Femur (tissue), 1 donor: ENCODE measurements at regions not wholly inside any gene's neighbourhood (a gene's known extent, or its start where the extent isn't known, plus 50 kb on each side); places are given as distances from the start of the nearest gene placed in this dataset.
A peak's percentile ranks its signal among the peaks of the same experiment; 100 is the strongest.

Experiments used
- DNase-seq: peaks from one replicate; pipeline ENCODE4 v3.0.0-alpha.2; 2017

GRCh38 chr5:159713254-159713653 lies 203.0 kb upstream of the ADRA1B start:
- DNase-seq: no peak

DNA sequence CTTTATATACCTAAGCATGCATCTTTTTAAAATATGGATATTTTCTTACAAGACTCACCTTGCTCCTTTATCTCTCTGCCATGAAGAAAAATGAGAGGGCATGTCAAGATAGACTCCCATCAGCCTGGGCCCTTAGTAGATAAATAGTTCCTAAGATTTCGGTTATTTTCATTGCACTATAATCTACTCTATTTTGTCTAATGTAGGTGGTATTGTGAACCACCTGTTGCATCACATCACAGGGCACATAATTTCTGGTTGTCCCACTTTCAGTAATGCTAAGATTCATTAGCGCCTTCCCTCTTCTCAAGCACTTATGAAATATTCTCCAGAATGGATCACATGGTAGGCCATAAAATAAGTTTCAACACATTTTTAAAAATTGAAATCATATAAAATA lies 202.5 kb upstream of the ADRA1B start:
- DNase-seq: no peak

DNA sequence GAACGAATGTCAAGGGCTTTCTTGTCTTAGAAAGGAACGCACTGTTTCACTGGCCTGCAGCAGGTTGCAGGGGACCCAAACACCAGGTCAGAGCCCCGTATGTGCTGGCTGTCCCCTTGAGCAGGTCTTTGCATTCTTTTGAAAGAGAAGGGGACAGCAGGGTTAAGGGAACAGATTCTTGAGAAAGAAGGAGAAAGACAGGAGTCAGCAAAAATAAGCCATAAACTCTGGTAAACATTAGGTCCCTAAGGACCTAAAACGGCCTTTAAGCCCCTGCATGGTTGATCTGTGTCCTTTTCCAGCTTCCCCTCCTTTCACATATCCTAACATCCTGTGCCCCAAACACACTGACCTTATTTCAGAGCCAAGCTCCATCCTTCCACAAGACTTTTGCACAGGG lies 190.8 kb upstream of the ADRA1B start:
- no peak for DNase-seq

GRCh38 chr5:159727167-159727566 lies 189.1 kb upstream of the ADRA1B start:
- no peak for DNase-seq

DNA sequence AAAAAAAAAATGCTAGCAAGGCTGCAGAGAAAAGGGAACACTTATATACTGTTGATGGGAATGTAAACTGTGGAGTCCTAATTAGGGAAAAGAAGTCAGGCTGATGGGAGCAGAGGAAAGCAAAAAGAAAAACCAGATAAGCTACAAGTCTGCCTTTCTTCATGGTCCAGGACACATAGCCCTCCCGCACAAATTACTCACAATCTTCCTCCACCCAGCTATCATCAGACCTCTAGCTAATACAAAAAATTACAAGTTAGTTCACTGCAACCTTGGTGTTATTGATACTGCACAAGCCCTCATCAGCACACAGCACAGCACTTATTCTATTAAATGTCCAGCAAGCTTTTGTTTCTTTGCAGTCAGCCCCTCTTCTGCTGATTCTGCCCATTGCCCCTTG lies 186.0 kb upstream of the ADRA1B start:
- no peak for DNase-seq

GRCh38 chr5:159732220-159732619 lies 184.1 kb upstream of the ADRA1B start:
- DNase-seq: peak; percentile 46

DNA sequence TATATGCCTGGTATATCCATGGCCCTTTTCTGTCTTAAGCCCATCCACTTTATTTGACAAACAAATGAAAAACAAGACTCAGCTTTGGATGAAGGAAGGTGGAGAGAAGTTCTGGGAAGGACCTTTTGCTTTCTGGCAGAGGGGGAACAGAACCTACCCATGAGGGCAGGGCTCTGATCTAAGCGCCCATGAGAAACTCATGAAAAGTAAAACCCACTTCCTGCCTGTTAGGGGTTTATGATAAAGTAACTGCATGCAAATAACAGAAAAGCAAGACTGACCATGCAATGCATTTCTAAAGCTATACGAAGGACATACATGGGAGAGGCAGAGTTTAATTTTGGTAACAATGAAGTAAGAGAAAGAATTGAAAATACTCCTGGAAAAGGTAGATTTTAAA lies 181.9 kb upstream of the ADRA1B start:
- DNase-seq: no peak

DNA sequence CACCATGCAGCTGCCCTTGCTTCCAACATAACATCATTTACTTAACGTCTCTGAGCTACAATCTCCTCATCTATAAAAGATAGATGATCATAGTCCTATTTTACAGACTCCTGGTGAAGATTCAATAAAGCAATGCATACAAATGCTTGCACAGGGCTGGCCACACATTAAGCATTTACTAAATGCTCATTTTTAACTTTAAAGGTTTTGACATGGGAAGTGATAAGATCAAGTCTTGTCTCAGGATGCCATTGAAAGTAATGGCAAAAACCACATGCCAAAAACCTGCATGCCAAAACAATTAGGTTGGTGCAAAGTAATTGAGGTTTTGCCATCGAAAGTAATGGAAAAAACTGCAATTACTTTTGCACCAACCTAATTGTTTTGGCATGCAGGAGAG lies 181.2 kb upstream of the ADRA1B start:
- no peak for DNase-seq

DNA sequence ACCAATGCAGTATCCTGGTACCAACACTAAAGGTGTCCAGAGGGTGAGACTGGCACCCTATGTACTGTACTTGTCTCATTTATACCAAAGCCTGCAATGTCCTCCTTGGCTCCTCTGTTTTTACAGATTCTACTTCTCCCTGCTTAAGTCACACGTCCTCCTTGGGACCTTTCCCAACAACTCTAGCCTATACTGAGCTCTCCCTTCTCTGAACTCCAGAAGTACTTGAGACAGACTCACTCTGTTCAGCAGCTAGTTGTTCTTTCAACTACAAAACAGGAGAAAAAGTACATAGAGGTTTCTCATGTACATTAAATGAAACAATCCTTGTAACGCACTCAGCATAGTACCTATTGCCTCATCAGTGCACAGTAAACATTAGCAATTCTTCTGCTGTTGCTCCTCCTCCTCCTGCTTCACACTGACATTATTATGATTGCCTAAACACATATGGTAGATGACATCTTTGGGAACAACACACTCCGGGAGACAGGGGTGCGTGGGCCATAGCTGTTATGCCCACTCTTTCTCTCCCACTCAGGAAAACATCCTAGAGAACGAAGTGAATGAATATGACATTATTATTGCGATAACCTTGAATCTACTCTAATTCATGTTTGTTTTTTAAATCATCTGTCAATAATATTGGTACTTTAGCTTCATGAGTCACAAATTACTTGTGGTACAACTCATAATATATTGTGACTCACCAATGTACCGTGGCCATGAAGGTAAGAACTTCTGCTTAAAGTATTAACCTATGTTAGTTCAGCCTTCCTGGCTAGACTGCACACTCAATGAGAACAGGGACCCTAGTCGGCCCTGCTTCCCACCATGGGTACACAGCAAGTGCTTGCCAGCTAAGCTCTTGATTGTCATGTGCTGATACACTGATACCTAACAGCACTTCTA lies 180.3 kb upstream of the ADRA1B start:
- no peak for DNase-seq

DNA sequence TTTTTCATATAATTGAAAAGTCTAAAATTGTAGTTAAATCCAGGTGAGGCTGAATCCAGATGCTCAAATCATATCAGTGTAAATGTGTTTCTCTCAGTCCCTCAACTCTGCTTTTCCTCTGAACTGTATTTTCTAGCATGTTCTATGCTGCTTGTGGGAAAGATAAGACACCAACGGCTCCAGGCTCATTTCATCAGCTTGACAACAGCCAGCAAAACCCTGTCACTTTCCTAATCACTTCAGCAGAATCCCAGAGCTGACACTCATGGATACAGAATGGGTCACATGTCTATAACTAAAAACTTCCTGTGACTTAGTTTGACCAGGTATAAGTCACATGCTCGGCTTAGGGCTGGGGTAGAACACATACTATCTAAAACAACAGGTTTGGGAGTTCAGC lies 179.4 kb upstream of the ADRA1B start:
- no peak for DNase-seq

- DNase-seq: no peak
These were observed 179.0 kb upstream of the ADRA1B start for GRCh38 chr5:159737263-159737662.

GRCh38 chr5:159741829-159742322 lies 174.4 kb upstream of the ADRA1B start:
- DNase-seq: no peak

- DNase-seq: no peak
These were observed 173.0 kb upstream of the ADRA1B start for GRCh38 chr5:159743234-159743633.

GRCh38 chr5:159746707-159747106 lies 169.6 kb upstream of the ADRA1B start:
- no peak for DNase-seq

GRCh38 chr5:159749146-159749545 lies 167.1 kb upstream of the ADRA1B start:
- no peak for DNase-seq

GRCh38 chr5:159750226-159750625 lies 166.1 kb upstream of the ADRA1B start:
- DNase-seq: no peak

DNA sequence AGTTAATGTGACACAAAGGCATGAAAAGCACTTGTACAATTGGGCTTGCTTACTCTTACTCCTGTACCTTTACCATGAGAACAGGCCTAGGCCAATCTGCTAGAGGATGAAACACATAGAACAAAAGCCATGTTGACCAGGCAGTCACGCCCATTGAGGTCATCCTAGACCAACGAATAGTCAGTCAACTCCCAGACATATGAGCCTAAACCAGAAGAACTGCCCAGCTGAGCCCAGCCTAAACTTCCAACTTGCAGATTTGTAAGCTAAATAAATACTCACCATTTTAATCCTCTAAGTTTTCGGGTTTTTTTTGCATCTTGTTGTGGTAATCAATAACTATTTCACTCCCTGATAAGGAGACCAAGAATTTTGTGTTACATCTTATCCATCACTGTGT lies 164.8 kb upstream of the ADRA1B start:
- DNase-seq: no peak

DNA sequence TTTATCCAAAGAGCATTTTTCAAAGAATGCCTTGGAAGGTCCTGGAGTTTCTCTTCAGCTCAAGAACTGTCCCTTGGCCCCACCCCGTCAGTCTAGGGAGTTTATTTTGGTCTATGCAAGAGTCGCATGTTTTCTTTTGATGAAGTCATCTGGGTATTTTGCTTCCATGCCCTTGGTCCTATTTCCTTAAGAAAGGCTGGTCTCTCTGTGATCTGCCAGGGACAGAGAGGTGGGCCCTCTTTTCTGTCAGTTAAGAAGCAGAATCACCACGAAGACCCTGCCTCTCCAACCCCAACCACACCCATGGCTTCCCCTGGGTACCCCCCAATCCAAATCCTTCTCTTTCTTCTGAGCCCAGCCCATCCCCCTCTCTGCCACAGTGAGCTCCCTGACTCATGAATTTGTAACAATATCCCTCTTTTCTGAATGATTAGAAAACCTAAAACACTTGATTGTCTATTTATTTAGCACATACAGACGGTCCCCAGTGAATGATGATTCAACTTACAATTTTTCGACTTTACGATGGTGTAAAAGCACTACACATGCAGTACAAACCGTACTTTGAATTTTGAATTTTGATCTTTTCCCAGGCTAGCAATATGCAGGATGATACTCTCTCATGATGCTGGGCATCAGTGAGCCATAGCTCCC lies 163.5 kb upstream of the ADRA1B start:
- DNase-seq: no peak

DNA sequence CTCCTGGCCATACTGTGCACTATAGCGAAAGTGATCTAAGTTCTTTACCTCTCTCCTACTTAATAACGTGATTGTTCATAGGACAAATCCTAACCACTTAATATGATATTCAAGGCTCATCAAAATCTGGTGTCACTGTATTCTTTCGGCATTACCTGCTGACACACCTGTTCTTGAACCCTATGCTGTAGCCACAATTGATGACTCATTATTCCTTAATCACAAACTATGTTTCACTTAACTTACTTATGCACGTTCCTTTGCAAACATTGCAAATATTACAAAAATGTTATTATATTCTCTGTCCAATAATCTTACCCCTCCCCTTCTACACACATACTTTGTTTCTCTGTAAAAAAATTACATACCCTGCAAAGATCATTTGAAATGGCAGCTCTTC lies 158.1 kb upstream of the ADRA1B start:
- DNase-seq: no peak

DNA sequence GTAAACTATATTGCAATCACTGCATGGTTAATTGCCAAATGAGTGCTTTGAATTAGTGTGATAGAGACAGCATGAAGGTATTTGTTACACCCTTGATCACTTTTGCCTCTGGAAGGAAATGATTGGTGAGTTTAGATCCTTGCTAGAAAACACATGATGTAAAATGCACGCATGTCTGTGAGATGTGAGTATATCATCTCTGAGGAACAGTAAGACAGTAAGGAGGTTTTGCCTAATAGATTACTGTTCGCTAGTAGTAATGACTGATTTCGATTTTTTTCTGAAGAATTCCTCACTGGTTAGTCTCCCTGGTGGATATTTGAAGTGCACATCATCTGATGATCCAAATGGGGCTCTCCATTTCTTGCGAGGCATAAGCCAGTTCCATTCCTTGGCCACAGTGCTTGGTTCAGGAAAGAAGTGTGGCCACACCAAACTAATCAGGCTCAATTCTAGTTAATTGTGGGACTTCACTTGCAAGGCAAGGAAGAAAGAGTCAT lies 156.4 kb upstream of the ADRA1B start:
- no peak for DNase-seq

DNA sequence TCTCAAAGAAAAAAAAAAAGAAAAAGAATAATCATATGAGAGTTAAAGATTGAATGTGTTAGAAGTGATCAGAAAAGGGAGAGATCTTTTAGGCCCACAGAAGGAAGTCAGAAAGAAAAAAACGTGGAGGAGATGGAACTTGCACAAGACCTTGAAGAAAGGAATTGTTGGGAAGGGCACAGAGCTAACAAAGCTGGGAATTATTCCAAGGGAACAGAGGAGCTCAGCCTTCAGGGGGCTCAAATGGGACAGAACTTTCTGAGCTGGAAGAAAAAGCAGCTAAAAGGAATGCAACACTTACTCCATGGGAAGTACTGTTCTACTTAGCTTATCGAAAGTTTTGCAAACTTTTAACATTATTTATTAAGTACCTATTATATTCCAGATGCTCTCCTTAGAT lies 153.4 kb upstream of the ADRA1B start:
- DNase-seq: no peak

DNA sequence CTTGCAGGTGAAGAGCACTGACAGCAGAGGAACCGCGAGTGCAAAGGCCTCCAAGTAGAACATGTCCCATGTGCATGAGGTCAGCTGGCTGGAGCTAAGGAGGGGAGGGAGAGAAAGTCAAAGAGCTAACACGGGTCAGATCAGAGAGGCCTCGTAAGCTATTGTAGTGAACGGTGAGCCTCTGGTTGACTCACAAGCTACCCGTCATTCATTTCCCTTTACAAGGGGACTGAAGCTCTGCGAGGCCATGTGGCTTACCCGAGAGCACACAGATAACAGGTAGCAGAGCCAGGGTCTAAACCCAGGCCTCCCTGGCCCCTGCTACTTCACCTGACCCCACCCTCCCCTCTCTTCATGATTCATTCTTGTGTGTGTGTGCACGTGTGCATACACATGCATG lies 152.7 kb upstream of the ADRA1B start:
- no peak for DNase-seq

DNA sequence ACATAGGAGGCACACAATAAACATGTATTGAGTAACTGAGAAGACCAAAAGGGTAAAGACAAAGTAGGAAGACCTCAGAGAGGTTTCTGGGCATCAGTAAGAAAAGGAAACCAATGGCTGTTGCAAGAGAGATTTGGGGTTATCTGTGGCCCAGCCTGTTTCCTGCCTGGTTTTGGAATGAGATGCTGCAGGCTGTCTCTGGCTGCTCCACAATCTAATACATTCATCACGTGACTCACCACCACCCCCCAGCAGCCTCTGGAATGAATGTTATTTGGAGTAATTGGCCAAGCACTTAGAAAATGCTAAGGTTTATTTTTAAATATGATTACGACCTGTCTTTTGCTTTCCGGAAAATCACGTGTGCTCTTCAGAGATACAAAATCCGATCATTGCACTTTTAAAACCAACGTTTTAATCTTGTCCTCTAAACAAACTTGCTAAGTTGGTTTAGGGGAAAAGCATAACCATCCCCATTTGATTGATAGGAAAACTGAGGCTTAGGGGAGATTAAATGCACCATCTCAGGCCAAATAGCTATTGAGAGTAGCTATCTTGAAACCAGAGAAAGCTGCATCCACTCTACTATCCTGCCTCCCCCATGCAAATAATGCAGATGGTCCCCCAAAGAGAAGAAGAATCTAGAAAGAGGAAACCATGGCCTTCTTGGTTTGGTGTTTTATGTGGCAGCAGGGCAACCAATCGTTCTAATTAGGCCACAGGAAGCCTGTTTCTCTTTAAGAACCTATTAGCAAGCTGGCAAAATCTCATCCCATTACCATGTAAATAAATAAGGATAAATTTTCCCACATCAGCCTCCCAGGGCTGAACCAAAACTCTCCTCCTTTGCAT lies 151.8 kb upstream of the ADRA1B start:
- no peak for DNase-seq
